ENCODE measurements at regions not wholly inside any gene's neighbourhood (a gene's known extent, or its start where the extent isn't known, plus 50 kb on each side); places are given as distances from the start of the nearest gene placed in this dataset.

DNA sequence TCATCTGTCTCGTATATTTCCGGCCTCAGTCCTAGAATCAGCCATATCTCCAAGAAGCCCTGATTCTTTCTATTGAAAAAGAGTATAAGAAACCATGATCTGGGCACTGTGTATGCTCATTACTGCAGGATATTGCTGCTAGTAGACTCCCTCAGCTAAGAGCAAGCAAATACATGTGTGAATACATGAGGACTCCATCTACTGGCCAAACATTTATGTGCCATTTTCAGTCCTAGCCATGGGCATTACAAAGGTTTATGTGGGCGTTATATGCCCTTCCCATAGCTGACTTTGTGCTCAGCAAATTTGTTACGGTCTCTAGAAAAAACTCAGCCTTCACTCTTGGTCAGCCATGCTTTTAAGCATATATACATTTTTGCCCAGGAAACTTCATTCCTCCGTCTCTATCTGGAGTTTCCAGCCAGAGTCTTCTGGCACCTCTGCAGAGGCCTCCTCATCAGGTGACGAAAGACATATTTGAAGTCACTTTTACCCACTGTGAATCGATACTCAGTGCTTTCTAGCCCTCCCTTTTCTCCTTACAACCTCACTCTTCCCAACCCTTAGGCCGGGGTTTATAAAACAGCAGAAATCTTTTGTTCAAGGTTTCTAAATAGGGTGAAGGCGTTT is 1495.6 kb upstream of the CDH6 start:
- Mint-ChIP-seq H3K36me3 (ENCODE audit: insufficient read depth, unreplicated experiment) (no peaks in the 10 kb centered on the region), H3K27me3 (ENCODE audit: unreplicated experiment) (no peaks in the 10 kb centered on the region), H3K27ac (ENCODE audit: unreplicated experiment) (no peak overlapping the region), H3K4me1 (ENCODE audit: low read depth, unreplicated experiment) (no peaks in the 10 kb centered on the region), H3K4me3 (ENCODE audit: low read depth, unreplicated experiment) (no peak overlapping the region), H3K9me3 (ENCODE audit: low read depth, unreplicated experiment) (peaks cover 13% of the 10 kb centered on the region)
- TF ChIP-seq, protein P1, sequence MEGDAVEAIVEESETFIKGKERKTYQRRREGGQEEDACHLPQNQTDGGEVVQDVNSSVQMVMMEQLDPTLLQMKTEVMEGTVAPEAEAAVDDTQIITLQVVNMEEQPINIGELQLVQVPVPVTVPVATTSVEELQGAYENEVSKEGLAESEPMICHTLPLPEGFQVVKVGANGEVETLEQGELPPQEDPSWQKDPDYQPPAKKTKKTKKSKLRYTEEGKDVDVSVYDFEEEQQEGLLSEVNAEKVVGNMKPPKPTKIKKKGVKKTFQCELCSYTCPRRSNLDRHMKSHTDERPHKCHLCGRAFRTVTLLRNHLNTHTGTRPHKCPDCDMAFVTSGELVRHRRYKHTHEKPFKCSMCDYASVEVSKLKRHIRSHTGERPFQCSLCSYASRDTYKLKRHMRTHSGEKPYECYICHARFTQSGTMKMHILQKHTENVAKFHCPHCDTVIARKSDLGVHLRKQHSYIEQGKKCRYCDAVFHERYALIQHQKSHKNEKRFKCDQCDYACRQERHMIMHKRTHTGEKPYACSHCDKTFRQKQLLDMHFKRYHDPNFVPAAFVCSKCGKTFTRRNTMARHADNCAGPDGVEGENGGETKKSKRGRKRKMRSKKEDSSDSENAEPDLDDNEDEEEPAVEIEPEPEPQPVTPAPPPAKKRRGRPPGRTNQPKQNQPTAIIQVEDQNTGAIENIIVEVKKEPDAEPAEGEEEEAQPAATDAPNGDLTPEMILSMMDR (IDR thresholded peaks at IDR 0.05; ENCODE audit: unreplicated experiment), result no peak
- no TSS peak for BruUV-seq (replicated peaks)
- CTCF ChIA-PET, result interaction anchor here (0.6 kb wide), 1 partner anchor 1410 kb away, joined by 3 read pairs; no protein-coding TSS in a partner anchor
- DNase-seq, result no peak
- intact Hi-C loops (cut with micrococcal nuclease; ENCODE audit: unreplicated experiment), result no loop called here

DNA sequence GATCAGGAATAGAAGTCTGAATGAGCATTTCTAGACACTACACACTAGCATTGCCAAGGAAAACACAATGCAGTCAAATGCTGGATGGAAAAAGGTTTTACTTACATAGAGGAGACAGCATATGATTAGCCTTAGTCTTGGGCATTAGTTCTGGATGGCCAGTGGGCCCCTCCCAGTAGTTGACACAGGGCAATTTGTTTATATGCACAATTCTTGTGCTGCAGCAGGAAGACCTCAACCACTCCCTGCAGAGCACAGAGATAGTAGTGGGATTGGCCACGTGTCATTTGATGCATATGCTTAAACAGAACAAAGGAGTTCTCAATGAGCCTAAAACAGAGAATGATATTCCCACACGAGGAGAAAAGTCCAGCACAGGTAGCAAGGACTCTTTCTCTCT is 1496.2 kb upstream of the CDH6 start:
- Mint-ChIP-seq H3K4me1 (ENCODE audit: low read depth, unreplicated experiment) (no peaks in the 10 kb centered on the region), H3K27me3 (ENCODE audit: unreplicated experiment) (no peaks in the 10 kb centered on the region), H3K4me3 (ENCODE audit: low read depth, unreplicated experiment) (no peak overlapping the region), H3K27ac (ENCODE audit: unreplicated experiment) (no peak overlapping the region), H3K36me3 (ENCODE audit: insufficient read depth, unreplicated experiment) (no peaks in the 10 kb centered on the region), H3K9me3 (ENCODE audit: low read depth, unreplicated experiment) (peaks cover 14% of the 10 kb centered on the region)
- no TSS peak for BruUV-seq (replicated peaks)
- intact Hi-C loops (cut with micrococcal nuclease; ENCODE audit: unreplicated experiment), result no loop called here
- TF ChIP-seq, protein P1 (IDR thresholded peaks at IDR 0.05; ENCODE audit: unreplicated experiment), result no peak
- CTCF ChIA-PET, result interaction anchor here (0.6 kb wide), 1 partner anchor 1409 kb away, joined by 3 read pairs; no protein-coding TSS in a partner anchor
- no peak for DNase-seq

DNA sequence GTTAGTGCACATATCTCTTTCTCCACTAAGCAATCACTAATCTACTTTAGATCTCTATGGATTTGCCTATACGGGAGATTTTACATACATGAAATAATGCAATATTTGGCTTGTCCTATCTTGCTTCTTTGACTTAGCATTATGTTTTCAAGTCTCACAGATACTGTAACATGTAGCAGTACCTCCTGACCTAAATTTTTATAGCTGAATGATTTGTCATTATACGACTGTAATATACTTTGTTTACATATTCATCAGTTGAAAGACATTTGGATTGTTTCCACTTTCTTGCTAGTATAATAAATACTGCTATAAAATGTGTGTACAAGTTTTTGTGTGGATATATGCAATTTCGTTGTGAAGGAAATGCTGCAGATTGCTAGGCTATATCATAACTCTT is 1520.8 kb upstream of the CDH6 start:
- Mint-ChIP-seq H3K27ac (ENCODE audit: unreplicated experiment) (no peak overlapping the region), H3K9me3 (ENCODE audit: low read depth, unreplicated experiment) (peaks cover 16% of the 10 kb centered on the region), H3K4me3 (ENCODE audit: low read depth, unreplicated experiment) (no peak overlapping the region), H3K36me3 (ENCODE audit: insufficient read depth, unreplicated experiment) (no peaks in the 10 kb centered on the region), H3K4me1 (ENCODE audit: low read depth, unreplicated experiment) (no peaks in the 10 kb centered on the region), H3K27me3 (ENCODE audit: unreplicated experiment) (no peaks in the 10 kb centered on the region)
- CTCF ChIA-PET, result no interaction called here
- intact Hi-C loops (cut with micrococcal nuclease; ENCODE audit: unreplicated experiment), result no loop called here
- TF ChIP-seq, protein P1 (IDR thresholded peaks at IDR 0.05; ENCODE audit: unreplicated experiment), result no peak
- BruUV-seq (replicated peaks), result no TSS peak
- DNase-seq, result no peak

DNA sequence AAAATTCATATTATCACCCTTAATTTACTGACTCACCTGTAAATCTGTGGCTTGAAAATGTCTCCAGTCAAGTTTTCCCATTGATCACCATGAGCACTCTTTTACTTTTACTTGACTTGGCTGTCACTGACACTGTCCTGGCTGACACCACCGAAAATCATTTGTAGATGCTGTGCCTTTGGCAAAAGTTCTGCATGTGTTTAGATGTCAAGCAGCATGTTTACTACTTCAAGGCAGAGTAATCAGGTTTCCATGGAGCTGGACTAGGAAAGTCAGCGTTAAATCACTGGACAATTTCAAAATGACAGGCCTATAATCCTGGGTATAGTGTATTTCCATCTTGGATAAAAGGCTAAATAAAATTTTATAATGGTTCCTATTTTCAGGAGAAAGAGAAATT is 1530.6 kb upstream of the CDH6 start:
- intact Hi-C loops (cut with micrococcal nuclease; ENCODE audit: unreplicated experiment), result no loop called here
- Mint-ChIP-seq H3K4me1 (ENCODE audit: low read depth, unreplicated experiment) (no peaks in the 10 kb centered on the region), H3K27ac (ENCODE audit: unreplicated experiment) (no peak overlapping the region), H3K36me3 (ENCODE audit: insufficient read depth, unreplicated experiment) (no peaks in the 10 kb centered on the region), H3K27me3 (ENCODE audit: unreplicated experiment) (no peaks in the 10 kb centered on the region), H3K4me3 (ENCODE audit: low read depth, unreplicated experiment) (no peak overlapping the region), H3K9me3 (ENCODE audit: low read depth, unreplicated experiment) (peaks cover 11% of the 10 kb centered on the region)
- CTCF ChIA-PET, result no interaction called here
- no TSS peak for BruUV-seq (replicated peaks)
- no peak for DNase-seq
- TF ChIP-seq, protein P1 (IDR thresholded peaks at IDR 0.05; ENCODE audit: unreplicated experiment), result no peak
